ENCODE measurements at regions not wholly inside any gene's neighbourhood (a gene's known extent, or its start where the extent isn't known, plus 50 kb on each side); places are given as distances from the start of the nearest gene placed in this dataset.

DNA sequence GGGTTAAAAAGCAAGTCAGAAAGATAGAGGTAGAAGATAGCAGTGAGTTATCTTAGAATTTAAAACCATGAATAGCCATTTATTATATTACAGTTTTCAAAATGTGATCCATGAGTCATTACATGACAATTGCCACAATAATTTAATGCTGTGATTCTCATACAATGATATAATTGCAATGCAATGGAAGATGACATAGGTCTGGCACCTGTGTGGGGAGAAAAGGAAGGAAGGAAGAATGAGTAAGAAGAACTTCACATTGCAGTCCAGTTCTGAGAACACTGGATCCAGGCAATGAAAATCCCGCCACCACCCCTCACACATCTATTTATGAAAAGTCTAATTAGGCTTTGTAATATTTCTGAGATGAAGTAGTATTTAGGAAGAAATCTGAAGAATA is 738.1 kb upstream of the LINC00305 start:
- Histone ChIP-seq H3K4me1 (replicated peaks in 1 of 2) (no peaks in the 10 kb centered on the region), H3K27me3 (no peaks in the 10 kb centered on the region), H3K4me3 (no peak overlapping the region), H3K27ac (no peak overlapping the region), H3K36me3 (replicated peaks in 1 of 2) (no peaks in the 10 kb centered on the region), H3K9me3 (replicated peaks in 1 of 3) (no peaks in the 10 kb centered on the region)
- no peak for DNase-seq
- intact Hi-C loops (cut with DNase I), result no loop called here
- TF ChIP-seq POLR2A (IDR thresholded peaks at IDR 0.05) (no peak), CTCF (IDR thresholded peaks at IDR 0.05) (no peak)
- WGBS, 4 donors, result 85 to 100% (median 92%) methylated on average over 1 of the region's 1 CpG

DNA sequence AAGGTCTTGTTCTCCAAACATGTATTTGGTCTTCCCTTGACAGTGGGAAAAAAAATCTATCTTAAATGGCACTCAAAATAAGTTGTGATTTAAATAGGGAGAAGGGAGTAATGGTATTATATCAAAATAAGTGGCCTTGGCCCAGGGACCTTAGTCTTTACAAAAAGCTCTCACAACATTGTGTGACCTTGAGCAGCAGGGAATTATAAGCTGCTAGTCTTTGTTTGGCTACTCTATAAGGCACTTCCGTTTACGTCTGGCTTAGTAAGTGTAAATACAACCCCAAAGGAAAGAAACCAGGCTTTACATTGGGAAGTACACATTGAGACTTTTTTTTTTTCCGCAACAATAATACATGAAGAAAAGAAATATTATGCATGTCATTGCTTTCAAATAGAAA is 734.0 kb upstream of the LINC00305 start:
- 42 to 64% (median 56%) methylated on average over 3 of the region's 3 CpGs for WGBS, 4 donors
- H3K4me3 ChIP-seq, result no peak overlapping the region
- TF ChIP-seq POLR2A (IDR thresholded peaks at IDR 0.05), result no peak
- no peak for TF ChIP-seq CTCF (IDR thresholded peaks at IDR 0.05)
- no peaks in the 10 kb centered on the region for H3K36me3 ChIP-seq (replicated peaks in 1 of 2)
- DNase-seq, result no peak
- H3K4me1 ChIP-seq (replicated peaks in 1 of 2), result no peaks in the 10 kb centered on the region
- intact Hi-C loops (cut with DNase I), result no loop called here
- no peak overlapping the region for H3K27ac ChIP-seq
- H3K27me3 ChIP-seq, result no peaks in the 10 kb centered on the region
- H3K9me3 ChIP-seq (replicated peaks in 1 of 3), result no peaks in the 10 kb centered on the region

- H3K9me3 ChIP-seq (replicated peaks in 1 of 3), result no peaks in the 10 kb centered on the region
- intact Hi-C loops (cut with DNase I), result no loop called here
- no peak overlapping the region for H3K27ac ChIP-seq
- no peaks in the 10 kb centered on the region for H3K4me1 ChIP-seq (replicated peaks in 1 of 2)
- H3K4me3 ChIP-seq, result no peak overlapping the region
- WGBS, 4 donors, result 62 to 80% (median 76%) methylated on average over 4 of the region's 4 CpGs
- no peak for TF ChIP-seq CTCF (IDR thresholded peaks at IDR 0.05)
- no peak for TF ChIP-seq POLR2A (IDR thresholded peaks at IDR 0.05)
- no peaks in the 10 kb centered on the region for H3K36me3 ChIP-seq (replicated peaks in 1 of 2)
- no peaks in the 10 kb centered on the region for H3K27me3 ChIP-seq
- no peak for DNase-seq
Observed at GRCh38 chr18:64876833-64877232, 727.9 kb upstream of the LINC00305 start.

DNA sequence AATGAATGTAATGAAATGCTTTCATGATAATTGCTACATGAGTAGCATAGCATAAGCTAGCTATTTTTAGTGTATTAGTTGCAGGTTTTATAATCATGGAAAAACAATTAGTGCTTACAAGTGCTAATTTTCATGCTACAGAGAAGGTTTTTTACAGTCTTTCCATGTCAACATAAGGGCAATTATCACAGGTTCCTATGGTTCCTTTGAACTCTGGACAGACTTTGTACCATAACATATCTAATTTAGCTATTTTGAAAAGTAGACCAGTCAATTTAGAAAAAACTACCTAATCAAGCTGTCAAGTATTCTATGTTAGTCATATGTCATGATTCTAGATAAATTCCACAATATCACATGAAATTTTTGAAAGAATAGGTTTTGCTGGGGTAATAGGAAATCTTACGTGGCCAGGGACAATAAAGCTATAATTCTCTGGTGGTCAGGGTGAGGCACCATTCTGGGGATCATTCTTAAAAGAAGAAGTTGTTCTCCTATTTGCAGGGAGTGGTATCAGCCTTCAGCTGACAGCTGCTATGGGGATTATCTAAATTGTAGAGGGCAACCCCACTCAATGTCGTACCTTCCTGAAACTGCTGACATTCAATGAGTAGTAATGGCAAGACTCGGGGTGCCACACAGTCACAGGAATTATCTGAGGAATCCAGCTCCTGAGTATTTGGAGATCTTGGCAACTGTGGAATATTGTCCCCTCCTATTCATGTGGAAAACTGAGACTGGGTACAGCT is 724.0 kb upstream of the LINC00305 start:
- H3K36me3 ChIP-seq (replicated peaks in 1 of 2), result no peaks in the 10 kb centered on the region
- no peak for TF ChIP-seq POLR2A (IDR thresholded peaks at IDR 0.05)
- TF ChIP-seq CTCF (IDR thresholded peaks at IDR 0.05), result no peak
- intact Hi-C loops (cut with DNase I), result no loop called here
- no peaks in the 10 kb centered on the region for H3K9me3 ChIP-seq (replicated peaks in 1 of 3)
- H3K27ac ChIP-seq, result no peak overlapping the region
- DNase-seq, result no peak
- no peak overlapping the region for H3K4me3 ChIP-seq
- no peaks in the 10 kb centered on the region for H3K4me1 ChIP-seq (replicated peaks in 1 of 2)
- WGBS, 4 donors, result 86 to 93% (median 86%) methylated on average over 3 of the region's 3 CpGs
- no peaks in the 10 kb centered on the region for H3K27me3 ChIP-seq

Measured in adrenal gland (tissue), 9 donors.